Brain microvascular endothelial cell (primary cell): ENCODE measurements at regions not wholly inside any gene's neighbourhood (a gene's known extent, or its start where the extent isn't known, plus 50 kb on each side); places are given as distances from the start of the nearest gene placed in this dataset.
"Not testable (repeated sequence)": the region's sequence is repeated elsewhere in the genome, so short reads cannot be mapped to it uniquely, and the experiment has no call there.

Experiments
- DNase-seq: peaks from one replicate; pipeline ENCODE4 v3.0.0-alpha.2; 2020
- H3K27ac ChIP-seq: fragments of 250-450 bp; sonication (Bioruptor Pico); 2 replicates; pipeline ENCODE4 v1.5.1; 2020; ENCODE audit warnings: mild to moderate bottlenecking, moderate library complexity
- H3K27me3 ChIP-seq: fragments of 250-450 bp; sonication (Bioruptor Pico); replicated peaks from 2 replicates; pipeline ENCODE4 v1.5.1; 2020; ENCODE audit warnings: mild to moderate bottlenecking
- H3K36me3 ChIP-seq: fragments of 250-450 bp; sonication (Bioruptor Pico); replicated peaks from 2 replicates; pipeline ENCODE4 v1.5.1; 2020; ENCODE audit warnings: mild to moderate bottlenecking
- H3K4me3 ChIP-seq: 2 replicates; pipeline ENCODE4 v1.5.1; 2011; ENCODE audit warnings: low read depth, mild to moderate bottlenecking, control low read depth, low read length, moderate library complexity
- in situ Hi-C: cut with HindIII; loops from 2 replicates; pipeline ENCODE4 v1.10.0; 2017; ENCODE audit warnings: low sequenced_read_pairs, low pct_ligation_motif_present
- TF ChIP-seq, protein P1 (sequence below): IDR thresholded peaks from 2 replicates; pipeline ENCODE4 v1.5.1; 2011; ENCODE audit warnings: low read depth, mild to moderate bottlenecking, moderate library complexity, low read length, control low read depth, inconsistent platforms; ENCODE audit errors: missing control alignments

DNA sequence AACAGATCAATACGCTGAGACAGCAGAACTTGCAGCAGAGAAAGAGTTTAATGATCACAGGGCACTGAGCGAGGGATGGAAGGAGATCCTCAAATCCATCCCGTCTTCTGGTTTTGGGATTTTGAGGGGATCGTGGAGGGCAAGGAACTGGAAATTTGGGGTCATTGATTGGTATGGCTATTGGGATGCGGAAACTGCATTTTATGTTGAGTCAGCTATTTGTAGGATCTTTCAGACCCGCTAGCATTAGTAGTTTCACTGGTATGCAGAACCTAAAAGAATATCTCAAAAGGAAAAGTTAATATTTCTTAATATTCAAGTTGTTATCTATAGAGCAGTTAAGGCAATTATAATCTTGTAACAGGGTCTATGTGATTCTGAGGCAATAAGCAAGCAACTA lies 771.7 kb upstream of the CTNND2 start:
- Histone ChIP-seq H3K27ac (no peak overlapping the region), H3K4me3 (no peak overlapping the region), H3K27me3 (no peaks in the 10 kb centered on the region), H3K36me3 (no peaks in the 10 kb centered on the region)
- no peak for DNase-seq
- in situ Hi-C loops, result no loop called here
- TF ChIP-seq, protein P1, sequence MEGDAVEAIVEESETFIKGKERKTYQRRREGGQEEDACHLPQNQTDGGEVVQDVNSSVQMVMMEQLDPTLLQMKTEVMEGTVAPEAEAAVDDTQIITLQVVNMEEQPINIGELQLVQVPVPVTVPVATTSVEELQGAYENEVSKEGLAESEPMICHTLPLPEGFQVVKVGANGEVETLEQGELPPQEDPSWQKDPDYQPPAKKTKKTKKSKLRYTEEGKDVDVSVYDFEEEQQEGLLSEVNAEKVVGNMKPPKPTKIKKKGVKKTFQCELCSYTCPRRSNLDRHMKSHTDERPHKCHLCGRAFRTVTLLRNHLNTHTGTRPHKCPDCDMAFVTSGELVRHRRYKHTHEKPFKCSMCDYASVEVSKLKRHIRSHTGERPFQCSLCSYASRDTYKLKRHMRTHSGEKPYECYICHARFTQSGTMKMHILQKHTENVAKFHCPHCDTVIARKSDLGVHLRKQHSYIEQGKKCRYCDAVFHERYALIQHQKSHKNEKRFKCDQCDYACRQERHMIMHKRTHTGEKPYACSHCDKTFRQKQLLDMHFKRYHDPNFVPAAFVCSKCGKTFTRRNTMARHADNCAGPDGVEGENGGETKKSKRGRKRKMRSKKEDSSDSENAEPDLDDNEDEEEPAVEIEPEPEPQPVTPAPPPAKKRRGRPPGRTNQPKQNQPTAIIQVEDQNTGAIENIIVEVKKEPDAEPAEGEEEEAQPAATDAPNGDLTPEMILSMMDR, result no peak

GRCh38 chr5:12672141-12672540 lies 767.9 kb upstream of the CTNND2 start:
- no peaks in the 10 kb centered on the region for H3K27me3 ChIP-seq
- no peak overlapping the region for H3K4me3 ChIP-seq
- H3K27ac ChIP-seq, result no peak overlapping the region
- no peak for DNase-seq
- TF ChIP-seq, protein P1, result no peak
- in situ Hi-C loops, result no loop called here
- no peaks in the 10 kb centered on the region for H3K36me3 ChIP-seq

DNA sequence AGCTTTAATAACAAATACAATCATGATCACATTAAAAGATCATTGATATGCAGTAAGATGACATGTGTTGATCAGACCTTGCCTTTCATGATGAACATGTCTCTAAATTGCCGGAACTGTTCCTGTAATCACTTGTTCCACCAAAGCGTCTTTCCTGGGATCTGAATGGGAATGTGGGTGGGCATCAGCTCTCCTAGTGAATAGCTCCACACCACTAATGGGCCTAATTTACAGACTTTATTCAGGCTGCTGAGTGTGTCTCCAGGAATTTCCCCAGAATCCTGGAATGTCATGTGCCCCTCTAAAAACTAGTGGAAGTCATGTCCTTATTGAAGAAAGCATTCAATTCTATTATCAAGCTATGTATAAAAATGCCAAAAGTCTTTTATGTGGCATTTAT lies 765.1 kb upstream of the CTNND2 start:
- in situ Hi-C loops, result no loop called here
- no peak for DNase-seq
- no peaks in the 10 kb centered on the region for H3K27me3 ChIP-seq
- H3K36me3 ChIP-seq, result no peaks in the 10 kb centered on the region
- no peak overlapping the region for H3K4me3 ChIP-seq
- TF ChIP-seq, protein P1, result no peak
- H3K27ac ChIP-seq, result no peak overlapping the region

DNA sequence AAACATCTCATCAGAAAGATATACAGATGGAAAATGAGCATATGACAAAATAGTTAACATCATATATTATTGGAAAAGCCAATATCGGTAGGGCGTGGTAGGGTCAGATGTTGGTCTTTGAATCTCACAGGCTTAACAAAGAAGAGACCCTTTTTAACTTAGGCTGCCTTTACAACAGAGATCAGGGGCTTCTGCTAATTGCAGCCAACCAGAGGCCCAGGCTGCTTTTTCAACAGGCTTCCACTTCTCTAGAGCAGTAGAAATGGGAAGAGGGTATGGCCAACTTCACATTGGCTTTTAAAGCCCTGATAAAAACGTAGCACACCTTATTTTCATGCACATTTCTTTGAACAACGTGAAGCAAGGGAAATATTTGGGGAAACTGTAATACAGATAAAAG lies 764.3 kb upstream of the CTNND2 start:
- no peaks in the 10 kb centered on the region for H3K36me3 ChIP-seq
- no peak for DNase-seq
- in situ Hi-C loops, result no loop called here
- H3K4me3 ChIP-seq, result no peak overlapping the region
- H3K27me3 ChIP-seq, result no peaks in the 10 kb centered on the region
- no peak overlapping the region for H3K27ac ChIP-seq
- TF ChIP-seq, protein P1, result no peak

- H3K27ac ChIP-seq, H3K4me3 ChIP-seq, H3K27me3 ChIP-seq, H3K36me3 ChIP-seq, DNase-seq, in situ Hi-C loops: not testable (repeated sequence)
These were observed 763.6 kb upstream of the CTNND2 start for GRCh38 chr5:12667818-12668217.

GRCh38 chr5:12665772-12666171 lies 761.5 kb upstream of the CTNND2 start:
- in situ Hi-C loops, H3K27me3 ChIP-seq, H3K4me3 ChIP-seq, DNase-seq, H3K36me3 ChIP-seq, H3K27ac ChIP-seq: not testable (repeated sequence)

- Histone ChIP-seq H3K4me3 (no peak overlapping the region), H3K36me3 (no peaks in the 10 kb centered on the region), H3K27ac (no peak overlapping the region), H3K27me3 (no peaks in the 10 kb centered on the region)
- in situ Hi-C loops, result no loop called here
- DNase-seq, result no peak
- TF ChIP-seq, protein P1, result no peak
These were observed 758.5 kb upstream of the CTNND2 start for GRCh38 chr5:12662545-12663314.
